ENCODE measurements at regions not wholly inside any gene's neighbourhood (a gene's known extent, or its start where the extent isn't known, plus 50 kb on each side); places are given as distances from the start of the nearest gene placed in this dataset.

DNA sequence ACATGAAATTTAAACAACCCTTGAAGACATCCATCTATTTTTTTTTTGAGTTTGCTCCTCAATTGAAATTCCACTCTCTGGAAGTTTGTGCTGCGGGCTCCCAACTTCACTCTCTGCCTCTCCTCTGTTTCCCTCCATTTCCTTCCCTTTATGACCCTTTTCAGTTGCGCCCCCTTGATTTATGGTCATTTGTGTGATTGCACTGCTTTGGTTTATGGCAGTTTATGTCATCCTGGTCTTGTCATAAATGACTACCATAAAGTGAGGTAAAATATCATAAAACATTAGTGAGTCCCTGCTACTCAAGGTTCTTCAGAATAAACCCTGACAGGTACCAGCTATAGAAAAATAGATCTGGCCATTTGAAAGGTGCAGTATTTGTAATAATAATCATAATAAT, 348.3 kb upstream of the ZFP64 start:
- CTCF ChIA-PET: no interaction called here
- in situ Hi-C loops (cut with MboI): no loop called here
- Histone ChIP-seq H3K79me2 (ENCODE audit: control insufficient read depth, insufficient read depth, low read length) (no peaks in the 10 kb centered on the region), H3K36me3 (ENCODE audit: control insufficient read depth in 2 of 2, insufficient read depth in 2 of 2, low read length in 1 of 2) (no peaks in the 10 kb centered on the region), H3K4me1 (ENCODE audit: control insufficient read depth, insufficient read depth, low read length) (no peaks in the 10 kb centered on the region), H3K9ac (ENCODE audit: control insufficient read depth, insufficient read depth, low read length) (no peak overlapping the region), H2AFZ (ENCODE audit: control insufficient read depth, low read depth, low read length) (no peak overlapping the region), H4K20me1 (ENCODE audit: control insufficient read depth, insufficient read depth) (no peaks in the 10 kb centered on the region), H3K27me3 (replicated peaks in 1 of 2; ENCODE audit: control insufficient read depth in 2 of 2, insufficient read depth in 2 of 2, low read length in 1 of 2) (no peaks in the 10 kb centered on the region), H3K4me3 (no peak overlapping the region), H3K9me3 (replicated peaks; ENCODE audit: control insufficient read depth, insufficient read depth, low read length) (no peaks in the 10 kb centered on the region; the same call in 2 of the 3 replicates), H3K4me2 (ENCODE audit: control insufficient read depth, insufficient read depth) (no peak overlapping the region), H3K27ac (ENCODE audit: control insufficient read depth, insufficient read depth) (no peak overlapping the region)
- FAIRE-seq (no peak), DNase-seq (ENCODE audit: low read depth, low spot score) (no peak), ATAC-seq (no peak)
- intact Hi-C loops (cut with micrococcal nuclease; ENCODE audit: unreplicated experiment): no loop called here
- SMC1A ChIA-PET (ENCODE audit: uncharacterized antibody, unreplicated experiment): interaction anchor here (0.6 kb wide), 1 partner anchor 40 kb away, joined by 3 read pairs; no protein-coding TSS in a partner anchor
- POLR2A ChIA-PET: no interaction called here
- RAD21 ChIA-PET (ENCODE audit: unreplicated experiment): no interaction called here
- 3% methylated on average over 2 of the region's 2 CpGs for WGBS (ENCODE audit: insufficient coverage, insufficient replicate concordance, low lambda C conversion rate, missing lambda C conversion rate)
- BruUV-seq (replicated peaks): no TSS peak
- TF ChIP-seq MTA3 (IDR thresholded peaks at IDR 0.05; ENCODE audit: borderline replicate concordance, low read length) (no peak), USF2 (IDR thresholded peaks at IDR 0.05; ENCODE audit: borderline replicate concordance, low read depth, low read length) (no peak), ATF3 (IDR thresholded peaks at IDR 0.05; ENCODE audit: borderline replicate concordance, extremely low read depth, low read depth, low read length) (no peak), ZNF207 (IDR thresholded peaks at IDR 0.05; ENCODE audit: borderline replicate concordance) (no peak), HCFC1 (IDR thresholded peaks at IDR 0.05; ENCODE audit: low read length) (no peak)
- TF ChIP-seq, protein P1, sequence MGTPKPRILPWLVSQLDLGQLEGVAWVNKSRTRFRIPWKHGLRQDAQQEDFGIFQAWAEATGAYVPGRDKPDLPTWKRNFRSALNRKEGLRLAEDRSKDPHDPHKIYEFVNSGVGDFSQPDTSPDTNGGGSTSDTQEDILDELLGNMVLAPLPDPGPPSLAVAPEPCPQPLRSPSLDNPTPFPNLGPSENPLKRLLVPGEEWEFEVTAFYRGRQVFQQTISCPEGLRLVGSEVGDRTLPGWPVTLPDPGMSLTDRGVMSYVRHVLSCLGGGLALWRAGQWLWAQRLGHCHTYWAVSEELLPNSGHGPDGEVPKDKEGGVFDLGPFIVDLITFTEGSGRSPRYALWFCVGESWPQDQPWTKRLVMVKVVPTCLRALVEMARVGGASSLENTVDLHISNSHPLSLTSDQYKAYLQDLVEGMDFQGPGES (IDR thresholded peaks at IDR 0.05): no peak

Measured in GM12878 (cell line).